ENCODE measurements at regions not wholly inside any gene's neighbourhood (a gene's known extent, or its start where the extent isn't known, plus 50 kb on each side); places are given as distances from the start of the nearest gene placed in this dataset.

- DNase-seq: no peak
Measured at GRCh38 chr1:25034736-25035522, 104.9 kb upstream of the RUNX3 start.

GRCh38 chr1:25033828-25034705 is 104.0 kb upstream of the RUNX3 start:
- no peak for DNase-seq

- no peak for DNase-seq
Measured at GRCh38 chr1:25033030-25033827, 103.2 kb upstream of the RUNX3 start.

- DNase-seq: peak; percentile 82
Measured at GRCh38 chr1:25031966-25032667, 102.0 kb upstream of the RUNX3 start.

- DNase-seq: peak; percentile 46
Measured at GRCh38 chr1:25031601-25031965, 101.5 kb upstream of the RUNX3 start.

- peak; percentile 76 for DNase-seq
Measured at GRCh38 chr1:25030674-25031589, 100.9 kb upstream of the RUNX3 start.

GRCh38 chr1:25030012-25030411 is 99.9 kb upstream of the RUNX3 start:
- no peak for DNase-seq

- no peak for DNase-seq
Measured at GRCh38 chr1:25028907-25029599, 99.0 kb upstream of the RUNX3 start.

GRCh38 chr1:25028587-25028906 is 98.5 kb upstream of the RUNX3 start:
- no peak for DNase-seq

- no peak for DNase-seq
Measured at GRCh38 chr1:25027822-25028586, 97.9 kb upstream of the RUNX3 start.

GRCh38 chr1:25026730-25027450 is 96.8 kb upstream of the RUNX3 start:
- no peak for DNase-seq

GRCh38 chr1:25026304-25026703 is 96.2 kb upstream of the RUNX3 start:
- no peak for DNase-seq

- no peak for DNase-seq
Measured at GRCh38 chr1:25024615-25025350, 94.7 kb upstream of the RUNX3 start.

- DNase-seq: no peak
Measured at GRCh38 chr1:25023826-25024225, 93.8 kb upstream of the RUNX3 start.

GRCh38 chr1:25023190-25023578 is 93.1 kb upstream of the RUNX3 start:
- no peak for DNase-seq

- peak; percentile 99 for DNase-seq
Measured at GRCh38 chr1:25022361-25023189, 92.5 kb upstream of the RUNX3 start.

GRCh38 chr1:25021591-25022215 is 91.6 kb upstream of the RUNX3 start:
- DNase-seq: no peak
